GM12878 (cell line): ENCODE measurements at regions not wholly inside any gene's neighbourhood (a gene's known extent, or its start where the extent isn't known, plus 50 kb on each side); places are given as distances from the start of the nearest gene placed in this dataset.

Experiments used
- ATAC-seq: fragments of 200-7000 bp; cut with Tn5 transposase; 3 replicates; pipeline ENCODE4 v1.9.1; 2020; ENCODE audit warnings: mild to moderate bottlenecking, moderate library complexity
- BruUV-seq: library from RNA; stranded (reverse); fragments of 400-500 nt; replicated peaks from 2 replicates; lab custom pipeline; 2021; lab: Mats Ljungman, UMichigan
- CTCF ChIA-PET: fragments of 300-600 bp; sonication (Branson Sonifier 250); formaldehyde crosslinking; extraction: SDS; loops from one replicate; lab custom pipeline; 2021; ENCODE audit warnings: inconsistent platforms; lab: Yijun Ruan, JAX
- POLR2A ChIA-PET: fragments of 350-600 bp; formaldehyde crosslinking; extraction: SDS; loops from one replicate; lab custom pipeline; 2021; ENCODE audit warnings: inconsistent platforms; lab: Charles Lee
- RAD21 ChIA-PET: fragments of 300-600 bp; sonication (Branson Sonifier 250); formaldehyde crosslinking; loops from one replicate; lab custom pipeline; 2023; ENCODE audit warnings: antibody characterized with exemption; ENCODE audit not compliant: unreplicated experiment; lab: Charles Lee
- SMC1A ChIA-PET: fragments of 300-600 bp; sonication (Branson Sonifier 250); formaldehyde crosslinking; loops from one replicate; lab custom pipeline; 2023; ENCODE audit not compliant: unreplicated experiment, uncharacterized antibody; lab: Charles Lee
- DNase-seq: peaks from one replicate; pipeline ENCODE4 v3.0.0-alpha.2; 2011; ENCODE audit warnings: low read depth, low spot score
- FAIRE-seq: peaks from 3 replicates; lab custom pipeline; 2011; peaks lifted over from hg19 to GRCh38; lab: Jason Lieb, UNC
- H2AFZ ChIP-seq: 2 replicates; pipeline ENCODE4 v1.6.0; 2011; ENCODE audit warnings: low read depth, low read length, control low read depth; ENCODE audit not compliant: control insufficient read depth
- H3K27ac ChIP-seq: 2 replicates; pipeline ENCODE4 v1.5.1; 2011; ENCODE audit warnings: control low read depth; ENCODE audit not compliant: control insufficient read depth, insufficient read depth
- H3K27me3 ChIP-seq, 2 experiments: replicated peaks in 1 of 2; 2 replicates each; pipeline versions ENCODE4 v1.6.0 to v1.6.1; 2011; ENCODE audit warnings: low read length in 1 of 2; ENCODE audit not compliant: control insufficient read depth in 2 of 2, insufficient read depth in 2 of 2
- H3K36me3 ChIP-seq, 2 experiments: 2 replicates each; pipeline ENCODE4 v1.5.1; 2011; ENCODE audit warnings: low read length in 1 of 2; ENCODE audit not compliant: control insufficient read depth in 2 of 2, insufficient read depth in 2 of 2
- H3K4me1 ChIP-seq: 2 replicates; pipeline ENCODE4 v1.6.1; 2011; ENCODE audit warnings: mild to moderate bottlenecking, low read length, moderate library complexity, mixed read lengths; ENCODE audit not compliant: control insufficient read depth, insufficient read depth
- H3K4me2 ChIP-seq: 2 replicates; pipeline ENCODE4 v1.6.0; 2011; ENCODE audit warnings: control low read depth; ENCODE audit not compliant: control insufficient read depth, insufficient read depth
- H3K4me3 ChIP-seq: fragments of 200-600 bp; sonication (generic); 2 replicates; pipeline ENCODE4 v1.5.1; 2016
- H3K79me2 ChIP-seq: 2 replicates; pipeline ENCODE4 v1.6.0; 2011; ENCODE audit warnings: low read length; ENCODE audit not compliant: control insufficient read depth, insufficient read depth
- H3K9ac ChIP-seq: 2 replicates; pipeline ENCODE4 v1.8.0; 2011; ENCODE audit warnings: low read length, control low read depth, mixed read lengths; ENCODE audit not compliant: control insufficient read depth, insufficient read depth
- H3K9me3 ChIP-seq: replicated peaks from 3 replicates; pipeline ENCODE4 v1.5.1; 2011; ENCODE audit warnings: mild to moderate bottlenecking, low read length; ENCODE audit not compliant: control insufficient read depth, insufficient read depth
- H4K20me1 ChIP-seq: 2 replicates; pipeline ENCODE4 v1.6.0; 2011; ENCODE audit not compliant: control insufficient read depth, insufficient read depth
- ATF2 ChIP-seq: IDR thresholded peaks from 2 replicates; pipeline ENCODE4 v1.6.1; 2012; ENCODE audit warnings: low read length, inconsistent platforms
- BCL11A ChIP-seq: IDR thresholded peaks from 2 replicates; pipeline ENCODE4 v1.6.1; 2011; ENCODE audit warnings: low read depth, low read length
- BCLAF1 ChIP-seq: fragments of 450-650 bp; IDR thresholded peaks from 2 replicates; pipeline ENCODE4 v1.6.1; 2017; ENCODE audit warnings: antibody characterized with exemption, mild to moderate bottlenecking, moderate library complexity
- FOS ChIP-seq: IDR thresholded peaks from 3 replicates; pipeline ENCODE4 v1.6.1; 2011; ENCODE audit warnings: borderline replicate concordance; ENCODE audit not compliant: insufficient read length; ENCODE audit errors: extremely low read depth
- HDAC6 ChIP-seq: fragments of 200-600 bp; sonication (generic); IDR thresholded peaks from one replicate; pipeline ENCODE4 v1.8.0; 2017; ENCODE audit warnings: antibody characterized with exemption; ENCODE audit not compliant: unreplicated experiment
- MEF2A ChIP-seq: IDR thresholded peaks from 2 replicates; pipeline ENCODE4 v1.6.1; 2011; ENCODE audit warnings: low read depth, mild to moderate bottlenecking, low read length, moderate library complexity; ENCODE audit not compliant: insufficient read depth
- NR2C1 ChIP-seq: fragments of 450-650 bp; IDR thresholded peaks from 2 replicates; pipeline ENCODE4 v1.6.1; 2017; ENCODE audit warnings: antibody characterized with exemption, mild to moderate bottlenecking, moderate library complexity
- SKIL ChIP-seq: fragments of 450-650 bp; IDR thresholded peaks from 2 replicates; pipeline ENCODE4 v1.6.1; 2017; ENCODE audit warnings: mild to moderate bottlenecking, low read depth, inconsistent platforms; ENCODE audit not compliant: poor library complexity, severe bottlenecking
- SMARCA5 ChIP-seq: fragments of 450-650 bp; IDR thresholded peaks from 2 replicates; pipeline ENCODE4 v1.6.1; 2017; ENCODE audit warnings: mild to moderate bottlenecking
- SPI1 ChIP-seq: IDR thresholded peaks from 2 replicates; pipeline ENCODE4 v1.6.1; 2011; ENCODE audit warnings: low read depth, mild to moderate bottlenecking, low read length, moderate library complexity, borderline replicate concordance; ENCODE audit not compliant: insufficient read depth
- SREBF1 ChIP-seq: IDR thresholded peaks from 2 replicates; pipeline ENCODE4 v1.6.1; 2012; ENCODE audit warnings: mild to moderate bottlenecking, low read length
- TCF12 ChIP-seq: IDR thresholded peaks from 2 replicates; pipeline ENCODE4 v1.6.1; 2011; ENCODE audit warnings: low read depth, mild to moderate bottlenecking, low read length
- TCF7 ChIP-seq: IDR thresholded peaks from 2 replicates; pipeline ENCODE4 v1.6.1; 2014; ENCODE audit warnings: antibody characterized with exemption, borderline replicate concordance
- ZBTB33 ChIP-seq: fragments of 450-650 bp; IDR thresholded peaks from 2 replicates; pipeline ENCODE4 v1.6.1; 2017; ENCODE audit warnings: mild to moderate bottlenecking
- WGBS: methylation state at CpG from one replicate; pipeline ENCODE4 v1.1.6; 2016; ENCODE audit warnings: low lambda C conversion rate; ENCODE audit not compliant: insufficient replicate concordance, insufficient coverage; ENCODE audit errors: missing lambda C conversion rate; 5-methylcytosine and 5-hydroxymethylcytosine counted together
- in situ Hi-C: fragments of 300-500 bp; cut with MboI; formaldehyde crosslinking; loops from 9 replicates; pipeline ENCODE4 v1.14.3; 2018; ENCODE audit warnings: mixed read lengths
- intact Hi-C: fragments of 100-400 bp; cut with micrococcal nuclease; formaldehyde crosslinking; loops from one replicate; pipeline ENCODE4 v1.14.2; 2022; ENCODE audit not compliant: unreplicated experiment

- no peak overlapping the region for H3K4me2 ChIP-seq
- no peak for FAIRE-seq
- SMC1A ChIA-PET = interaction anchor here (0.7 kb wide), 1 partner anchor 119 kb away, joined by 3 read pairs; no protein-coding TSS in a partner anchor
- H3K9me3 ChIP-seq = no peaks in the 10 kb centered on the region
- no peak overlapping the region for H2AFZ ChIP-seq
- no peaks in the 10 kb centered on the region for H3K27me3 ChIP-seq
- intact Hi-C loops (no loop called here), in situ Hi-C loops (no loop called here)
- TF ChIP-seq NR2C1 = no peak
- TF ChIP-seq BCL11A = no peak
- no peak for TF ChIP-seq FOS
- TF ChIP-seq BCLAF1 = no peak
- no peak for TF ChIP-seq SMARCA5
- no peak for TF ChIP-seq ATF2
- no peak for TF ChIP-seq MEF2A
- no peak for TF ChIP-seq TCF12
- no peak for TF ChIP-seq SPI1
- no peak for TF ChIP-seq SREBF1
- TF ChIP-seq TCF7 = no peak
- TF ChIP-seq HDAC6 = no peak
- no peak for TF ChIP-seq SKIL
- TF ChIP-seq ZBTB33 = no peak
- no peaks in the 10 kb centered on the region for H3K36me3 ChIP-seq
- no peak overlapping the region for H3K9ac ChIP-seq
- no peaks in the 10 kb centered on the region for H3K79me2 ChIP-seq
- no peak for ATAC-seq
- no peaks in the 10 kb centered on the region for H3K4me1 ChIP-seq
- POLR2A ChIA-PET = no interaction called here
- BruUV-seq = no TSS peak
- no peak overlapping the region for H3K27ac ChIP-seq
- H4K20me1 ChIP-seq = no peaks in the 10 kb centered on the region
- RAD21 ChIA-PET = no interaction called here
- WGBS = 25% methylated on average over 4 of the region's 4 CpGs
- no peak overlapping the region for H3K4me3 ChIP-seq
- CTCF ChIA-PET = interaction anchor here (1.1 kb wide), 1 partner anchor 428 kb away, joined by 3 read pairs; no protein-coding TSS in a partner anchor
- no peak for DNase-seq
Observed at GRCh38 chr5:175381130-175381529, 62.9 kb downstream of the DRD1 start.
